Gastrocnemius medialis (tissue), 4 donors: ENCODE measurements at regions not wholly inside any gene's neighbourhood (a gene's known extent, or its start where the extent isn't known, plus 50 kb on each side); places are given as distances from the start of the nearest gene placed in this dataset.

Experiments used
- POLR2A ChIP-seq, 2 donors: fragments of 450-650 bp; IDR thresholded peaks; one replicate each; pipeline ENCODE4 v1.6.1; 2017; ENCODE audit warnings: antibody characterized with exemption in 2 of 2, mild to moderate bottlenecking in 2 of 2, moderate library complexity in 2 of 2
- TF ChIP-seq, protein P1 (sequence below), 5 experiments: fragments of 450-650 bp in 3 of 5; fragments of 200-600 bp in 2 of 5; sonication (generic) in 2 of 5; IDR thresholded peaks in 4 of 5; conservative IDR thresholded peaks in 1 of 5; 1 replicate in 4 of 5; 2 replicates in 1 of 5; pipeline ENCODE4 v1.5.1; 2016 to 2019; ENCODE audit warnings: antibody characterized with exemption in 5 of 5, mild to moderate bottlenecking in 3 of 5, moderate library complexity in 3 of 5

GRCh38 chr16:54999481-54999880, 68.8 kb downstream of the IRX5 start:
- TF ChIP-seq, protein P1, sequence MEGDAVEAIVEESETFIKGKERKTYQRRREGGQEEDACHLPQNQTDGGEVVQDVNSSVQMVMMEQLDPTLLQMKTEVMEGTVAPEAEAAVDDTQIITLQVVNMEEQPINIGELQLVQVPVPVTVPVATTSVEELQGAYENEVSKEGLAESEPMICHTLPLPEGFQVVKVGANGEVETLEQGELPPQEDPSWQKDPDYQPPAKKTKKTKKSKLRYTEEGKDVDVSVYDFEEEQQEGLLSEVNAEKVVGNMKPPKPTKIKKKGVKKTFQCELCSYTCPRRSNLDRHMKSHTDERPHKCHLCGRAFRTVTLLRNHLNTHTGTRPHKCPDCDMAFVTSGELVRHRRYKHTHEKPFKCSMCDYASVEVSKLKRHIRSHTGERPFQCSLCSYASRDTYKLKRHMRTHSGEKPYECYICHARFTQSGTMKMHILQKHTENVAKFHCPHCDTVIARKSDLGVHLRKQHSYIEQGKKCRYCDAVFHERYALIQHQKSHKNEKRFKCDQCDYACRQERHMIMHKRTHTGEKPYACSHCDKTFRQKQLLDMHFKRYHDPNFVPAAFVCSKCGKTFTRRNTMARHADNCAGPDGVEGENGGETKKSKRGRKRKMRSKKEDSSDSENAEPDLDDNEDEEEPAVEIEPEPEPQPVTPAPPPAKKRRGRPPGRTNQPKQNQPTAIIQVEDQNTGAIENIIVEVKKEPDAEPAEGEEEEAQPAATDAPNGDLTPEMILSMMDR (IDR thresholded peaks at IDR 0.05 in 4 of 5, conservative IDR thresholded peaks at IDR 0.05 in 1 of 5), result no peak
- no peak for TF ChIP-seq POLR2A (IDR thresholded peaks at IDR 0.05)
